Mesendoderm (in vitro differentiated cells): ENCODE measurements at regions not wholly inside any gene's neighbourhood (a gene's known extent, or its start where the extent isn't known, plus 50 kb on each side); places are given as distances from the start of the nearest gene placed in this dataset.

Experiments
- DNase-seq: peaks from one replicate; pipeline ENCODE4 v3.0.0; 2013
- H2AK5ac ChIP-seq: 2 replicates; pipeline ENCODE4 v1.6.1; 2013; ENCODE audit warnings: low read length, inconsistent platforms
- H2BK120ac ChIP-seq: 2 replicates; pipeline ENCODE4 v1.6.1; 2013; ENCODE audit warnings: low read depth, mild to moderate bottlenecking, low read length, moderate library complexity, mixed read lengths
- H2BK15ac ChIP-seq: replicated peaks from 2 replicates; pipeline ENCODE4 v1.6.1; 2013; ENCODE audit warnings: low read depth, mild to moderate bottlenecking, moderate library complexity
- H2BK5ac ChIP-seq: 2 replicates; pipeline ENCODE4 v1.6.1; 2013; ENCODE audit warnings: low read length, inconsistent platforms
- H3K18ac ChIP-seq: 2 replicates; pipeline ENCODE4 v1.6.1; 2013; ENCODE audit warnings: mild to moderate bottlenecking, low read length, mixed read lengths
- H3K23ac ChIP-seq: one replicate; pipeline ENCODE4 v1.6.1; 2013; ENCODE audit warnings: low read length
- H3K27ac ChIP-seq: 2 replicates; pipeline ENCODE4 v1.5.1; 2013; ENCODE audit warnings: low read depth, mild to moderate bottlenecking, inconsistent platforms, low read length, moderate library complexity
- H3K27me3 ChIP-seq: 2 replicates; pipeline ENCODE4 v1.6.1; 2013; ENCODE audit warnings: low read length, control low read depth, mild to moderate bottlenecking, inconsistent platforms; ENCODE audit not compliant: insufficient read depth, poor library complexity
- H3K36me3 ChIP-seq: 2 replicates; pipeline ENCODE4 v1.6.1; 2013; ENCODE audit warnings: low read length, inconsistent platforms; ENCODE audit not compliant: control insufficient read depth, insufficient read depth
- H3K4ac ChIP-seq: one replicate; pipeline ENCODE4 v1.6.1; 2013; ENCODE audit warnings: low read depth, mild to moderate bottlenecking, low read length, moderate library complexity
- H3K4me1 ChIP-seq: 2 replicates; pipeline ENCODE4 v1.6.1; 2013; ENCODE audit warnings: low read depth, low read length, inconsistent platforms; ENCODE audit not compliant: control insufficient read depth
- H3K4me2 ChIP-seq: 2 replicates; pipeline ENCODE4 v1.6.1; 2013; ENCODE audit warnings: low read length
- H3K4me3 ChIP-seq: 2 replicates; pipeline ENCODE4 v1.5.1; 2013; ENCODE audit warnings: mild to moderate bottlenecking, low read length
- H3K56ac ChIP-seq: one replicate; pipeline ENCODE4 v1.6.1; 2013; ENCODE audit warnings: low read length
- H3K79me1 ChIP-seq: 2 replicates; pipeline ENCODE4 v1.6.1; 2013; ENCODE audit warnings: low read length, inconsistent platforms
- H3K79me2 ChIP-seq: 2 replicates; pipeline ENCODE4 v1.6.1; 2013; ENCODE audit warnings: mild to moderate bottlenecking, low read length; ENCODE audit not compliant: control insufficient read depth, insufficient read depth
- H3K9ac ChIP-seq: 2 replicates; pipeline ENCODE4 v1.6.1; 2013; ENCODE audit warnings: low read length, inconsistent platforms
- H4K5ac ChIP-seq: one replicate; pipeline ENCODE4 v1.6.1; 2013; ENCODE audit warnings: low read length
- H4K8ac ChIP-seq: one replicate; pipeline ENCODE4 v1.6.1; 2013; ENCODE audit warnings: low read depth, mild to moderate bottlenecking, control low read depth, low read length, moderate library complexity
- WGBS: extraction: QIAGEN DNeasy Blood & Tissue Kit; methylation state at CpG from one replicate; pipeline ENCODE4 v1.1.7; 2013; ENCODE audit warnings: low lambda C conversion rate, missing lambda C conversion rate; ENCODE audit not compliant: insufficient coverage; ENCODE audit errors: extremely low coverage; 5-methylcytosine and 5-hydroxymethylcytosine counted together

- Histone ChIP-seq H3K27ac (no peak overlapping the region), H3K27me3 (no peaks in the 10 kb centered on the region), H2BK120ac (no peak overlapping the region), H3K4me3 (no peak overlapping the region), H2AK5ac (no peak overlapping the region), H2BK5ac (no peak overlapping the region), H3K56ac (no peak overlapping the region), H4K8ac (no peak overlapping the region), H3K4me2 (no peak overlapping the region), H3K9ac (no peak overlapping the region), H3K4me1 (no peaks in the 10 kb centered on the region), H3K18ac (no peak overlapping the region), H2BK15ac (no peak overlapping the region), H3K23ac (no peak overlapping the region), H3K79me1 (no peaks in the 10 kb centered on the region), H4K5ac (no peak overlapping the region), H3K36me3 (no peaks in the 10 kb centered on the region), H3K4ac (no peak overlapping the region), H3K79me2 (no peaks in the 10 kb centered on the region)
- no peak for DNase-seq
- WGBS, result no CpG with 5 or more reads among the region's 1 CpG
Measured at GRCh38 chr9:11241779-11242178, 629.0 kb upstream of the PTPRD start.

DNA sequence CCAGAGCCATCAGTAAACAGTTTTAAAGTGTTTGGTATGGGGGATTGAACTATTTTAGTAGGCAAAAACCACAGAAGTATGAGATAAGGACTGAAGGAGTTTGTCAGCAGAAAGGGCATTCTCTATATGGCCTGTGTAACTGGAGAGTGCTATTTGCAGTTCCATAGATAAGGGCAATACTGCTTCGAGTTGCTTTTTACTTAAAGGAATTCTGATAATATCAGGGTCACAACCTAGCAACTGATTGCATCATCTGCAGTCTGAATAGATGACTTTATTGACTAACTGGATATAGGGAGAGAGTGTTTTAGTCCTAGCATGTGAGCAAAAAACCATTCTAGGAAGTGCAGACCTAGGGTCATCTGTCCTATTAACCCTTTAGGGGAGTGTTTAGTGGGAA lies 645.2 kb upstream of the PTPRD start:
- Histone ChIP-seq H4K5ac (no peak overlapping the region), H3K27me3 (no peaks in the 10 kb centered on the region), H3K23ac (no peak overlapping the region), H3K9ac (no peak overlapping the region), H3K4me1 (no peaks in the 10 kb centered on the region), H3K4me3 (no peak overlapping the region), H4K8ac (no peak overlapping the region), H3K36me3 (no peaks in the 10 kb centered on the region), H3K4ac (no peak overlapping the region), H3K79me2 (no peaks in the 10 kb centered on the region), H3K27ac (no peak overlapping the region), H3K79me1 (no peaks in the 10 kb centered on the region), H3K56ac (no peak overlapping the region), H2AK5ac (no peak overlapping the region), H3K4me2 (no peak overlapping the region), H3K18ac (no peak overlapping the region), H2BK15ac (no peak overlapping the region), H2BK120ac (no peak overlapping the region), H2BK5ac (no peak overlapping the region)
- no CpG with 5 or more reads among the region's 1 CpG for WGBS
- DNase-seq, result peak; percentile 35

DNA sequence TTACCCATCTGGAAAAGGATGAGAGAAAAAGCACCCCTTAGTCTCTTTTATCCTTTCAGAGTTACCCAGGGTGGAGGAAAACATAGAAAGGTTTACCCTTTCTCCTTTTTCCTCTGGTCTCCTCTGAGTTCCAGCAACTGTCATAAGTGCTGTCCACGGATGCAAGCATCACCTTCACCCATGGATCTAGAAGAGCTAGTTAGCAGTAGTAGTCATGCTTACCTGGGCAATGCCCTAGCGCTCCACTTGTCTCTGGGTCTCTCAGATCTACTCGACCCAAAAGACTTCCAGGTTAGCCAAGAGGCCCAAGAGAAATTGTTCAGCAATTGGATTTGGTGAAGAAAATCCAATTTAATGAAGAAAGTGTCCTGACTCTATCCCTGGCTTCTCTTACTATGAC lies 656.2 kb upstream of the PTPRD start:
- Histone ChIP-seq H3K18ac (no peak overlapping the region), H3K36me3 (no peaks in the 10 kb centered on the region), H3K4ac (no peak overlapping the region), H3K27me3 (no peaks in the 10 kb centered on the region), H3K56ac (no peak overlapping the region), H3K4me3 (no peak overlapping the region), H3K79me2 (no peaks in the 10 kb centered on the region), H3K27ac (no peak overlapping the region), H2BK120ac (no peak overlapping the region), H3K4me1 (no peaks in the 10 kb centered on the region), H3K79me1 (no peaks in the 10 kb centered on the region), H4K5ac (no peak overlapping the region), H3K23ac (no peak overlapping the region), H3K4me2 (no peak overlapping the region), H2BK15ac (no peak overlapping the region), H2AK5ac (no peak overlapping the region), H2BK5ac (no peak overlapping the region), H3K9ac (no peak overlapping the region), H4K8ac (no peak overlapping the region)
- no CpG with 5 or more reads among the region's 3 CpGs for WGBS
- DNase-seq, result peak; percentile 49

DNA sequence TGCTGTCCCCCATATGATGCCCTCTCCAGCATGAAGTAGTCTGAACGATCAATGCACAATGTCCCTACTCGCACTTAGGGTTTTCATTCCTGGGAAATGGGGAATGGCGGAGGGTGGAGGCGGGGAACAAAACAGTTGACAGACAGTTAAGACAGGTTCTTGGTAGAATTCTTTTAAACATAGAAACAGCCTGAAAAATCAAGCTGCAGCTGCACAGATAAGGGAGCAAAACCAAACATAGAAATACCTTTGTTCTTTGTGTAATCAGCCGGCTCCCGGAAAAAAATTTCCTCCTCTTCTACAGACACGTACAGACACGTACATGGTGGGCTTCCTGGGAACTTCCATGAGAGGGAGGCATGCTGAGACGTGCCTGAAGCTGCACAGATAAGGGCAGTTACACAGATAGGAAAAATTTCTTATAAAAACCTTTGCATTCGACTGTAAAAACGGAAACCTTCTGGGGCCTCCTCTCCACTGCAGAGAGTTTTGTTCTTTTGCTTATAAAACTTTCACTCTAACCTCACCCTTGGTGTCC lies 662.4 kb upstream of the PTPRD start:
- no peak overlapping the region for H2BK120ac ChIP-seq
- no peak overlapping the region for H3K27ac ChIP-seq
- H3K79me1 ChIP-seq, result no peaks in the 10 kb centered on the region
- no peak overlapping the region for H2BK15ac ChIP-seq
- no peak overlapping the region for H2AK5ac ChIP-seq
- no peak overlapping the region for H3K9ac ChIP-seq
- no peaks in the 10 kb centered on the region for H3K27me3 ChIP-seq
- no peak overlapping the region for H3K18ac ChIP-seq
- no peaks in the 10 kb centered on the region for H3K4me1 ChIP-seq
- H3K56ac ChIP-seq, result no peak overlapping the region
- no peak overlapping the region for H4K5ac ChIP-seq
- H2BK5ac ChIP-seq, result no peak overlapping the region
- no peaks in the 10 kb centered on the region for H3K79me2 ChIP-seq
- no peak overlapping the region for H4K8ac ChIP-seq
- WGBS, result no CpG with 5 or more reads among the region's 11 CpGs
- H3K4ac ChIP-seq, result no peak overlapping the region
- no peak overlapping the region for H3K4me2 ChIP-seq
- H3K23ac ChIP-seq, result no peak overlapping the region
- H3K4me3 ChIP-seq, result no peak overlapping the region
- H3K36me3 ChIP-seq, result no peaks in the 10 kb centered on the region
- no peak for DNase-seq

GRCh38 chr9:11312966-11313365 lies 700.2 kb upstream of the PTPRD start:
- Histone ChIP-seq H2AK5ac (no peak overlapping the region), H3K18ac (no peak overlapping the region), H4K5ac (no peak overlapping the region), H3K23ac (no peak overlapping the region), H2BK120ac (no peak overlapping the region), H3K4me2 (no peak overlapping the region), H4K8ac (no peak overlapping the region), H3K56ac (no peak overlapping the region), H2BK15ac (no peak overlapping the region), H3K27me3 (no peaks in the 10 kb centered on the region), H3K4me1 (no peaks in the 10 kb centered on the region), H3K79me2 (no peaks in the 10 kb centered on the region), H3K4ac (no peak overlapping the region), H3K79me1 (no peaks in the 10 kb centered on the region), H3K27ac (no peak overlapping the region), H2BK5ac (no peak overlapping the region), H3K4me3 (no peak overlapping the region), H3K36me3 (no peaks in the 10 kb centered on the region), H3K9ac (no peak overlapping the region)
- WGBS, result no CpG with 5 or more reads among the region's 2 CpGs
- DNase-seq, result no peak

- H3K4ac ChIP-seq, result no peak overlapping the region
- H3K18ac ChIP-seq, result no peak overlapping the region
- no peak overlapping the region for H3K23ac ChIP-seq
- H3K4me1 ChIP-seq, result no peaks in the 10 kb centered on the region
- no peak overlapping the region for H4K8ac ChIP-seq
- H3K27me3 ChIP-seq, result no peaks in the 10 kb centered on the region
- no CpG with 5 or more reads among the region's 1 CpG for WGBS
- no peak overlapping the region for H3K4me2 ChIP-seq
- H3K79me2 ChIP-seq, result no peaks in the 10 kb centered on the region
- H3K56ac ChIP-seq, result no peak overlapping the region
- H2BK15ac ChIP-seq, result no peak overlapping the region
- H3K9ac ChIP-seq, result no peak overlapping the region
- H3K79me1 ChIP-seq, result no peaks in the 10 kb centered on the region
- DNase-seq, result no peak
- no peak overlapping the region for H2BK120ac ChIP-seq
- H2BK5ac ChIP-seq, result no peak overlapping the region
- H3K27ac ChIP-seq, result no peak overlapping the region
- no peak overlapping the region for H2AK5ac ChIP-seq
- no peak overlapping the region for H4K5ac ChIP-seq
- no peaks in the 10 kb centered on the region for H3K36me3 ChIP-seq
- H3K4me3 ChIP-seq, result no peak overlapping the region
Measured at GRCh38 chr9:11318946-11319345, 706.1 kb upstream of the PTPRD start.
